ENCODE measurements at regions not wholly inside any gene's neighbourhood (a gene's known extent, or its start where the extent isn't known, plus 50 kb on each side); places are given as distances from the start of the nearest gene placed in this dataset.

- no peak overlapping the region for H3K9ac ChIP-seq (ENCODE audit: low read length)
- no peaks in the 10 kb centered on the region for H3K27me3 ChIP-seq (ENCODE audit: insufficient read depth, low read depth, low read length)
- H3K4me2 ChIP-seq (ENCODE audit: low read length), result no peak overlapping the region
- TF ChIP-seq TAF1 (IDR thresholded peaks at IDR 0.05; ENCODE audit: low read depth) (no peak), CTCF (IDR thresholded peaks at IDR 0.05; ENCODE audit: poor library complexity, severe bottlenecking) (no peak), POLR2AphosphoS5 (IDR thresholded peaks at IDR 0.05) (no peak), EZH2 (IDR thresholded peaks at IDR 0.05; ENCODE audit: borderline replicate concordance, insufficient read depth, low read length, poor library complexity, severe bottlenecking) (no peak)
- H3K9me2 ChIP-seq (ENCODE audit: insufficient read depth, low read length), result no peaks in the 10 kb centered on the region
- H3K4me3 ChIP-seq (ENCODE audit: low read length), result no peak overlapping the region
- H2AFZ ChIP-seq (ENCODE audit: low read depth, low read length), result no peak overlapping the region
- H3K79me2 ChIP-seq (replicated peaks; ENCODE audit: insufficient read depth, low read length), result no peaks in the 10 kb centered on the region
- H3K27ac ChIP-seq (ENCODE audit: low read length), result no peak overlapping the region
- no peaks in the 10 kb centered on the region for H3K9me3 ChIP-seq (ENCODE audit: low read length)
- H4K20me1 ChIP-seq (ENCODE audit: insufficient read depth), result no peaks in the 10 kb centered on the region
- no peaks in the 10 kb centered on the region for H3K36me3 ChIP-seq (ENCODE audit: insufficient read depth, low read length)
- no peaks in the 10 kb centered on the region for H3F3A ChIP-seq (ENCODE audit: insufficient read depth, low read length, poor library complexity, severe bottlenecking)
Measured at GRCh38 chr9:105039175-105039799, 111.3 kb upstream of the ABCA1 start.

- TF ChIP-seq REST (IDR thresholded peaks at IDR 0.05; ENCODE audit: borderline replicate concordance), result no peak
- TF ChIP-seq POLR2AphosphoS5 (IDR thresholded peaks at IDR 0.05), result no peak
- no peak for TF ChIP-seq EP300 (conservative IDR thresholded peaks at IDR 0.05; ENCODE audit: poor library complexity, severe bottlenecking)
- no peak for TF ChIP-seq TAF1 (IDR thresholded peaks at IDR 0.05; ENCODE audit: low read depth)
- no peak for TF ChIP-seq EZH2 (IDR thresholded peaks at IDR 0.05; ENCODE audit: borderline replicate concordance, insufficient read depth, low read length, poor library complexity, severe bottlenecking)
- TF ChIP-seq SMC3 (conservative IDR thresholded peaks at IDR 0.05; ENCODE audit: poor library complexity), result no peak
- no peak for TF ChIP-seq CTCF (IDR thresholded peaks at IDR 0.05; ENCODE audit: poor library complexity, severe bottlenecking)
- TF ChIP-seq RAD21 (conservative IDR thresholded peaks at IDR 0.05), result no peak
- TF ChIP-seq MXI1 (conservative IDR thresholded peaks at IDR 0.05; ENCODE audit: poor library complexity, severe bottlenecking), result no peak
- no peak overlapping the region for H3K9ac ChIP-seq (ENCODE audit: low read length)
- H3K36me3 ChIP-seq (ENCODE audit: insufficient read depth, low read length), result no peaks in the 10 kb centered on the region
- no peak overlapping the region for H3K4me2 ChIP-seq (ENCODE audit: low read length)
- no peak overlapping the region for H3K4me3 ChIP-seq (ENCODE audit: low read length)
- no peak overlapping the region for H2AFZ ChIP-seq (ENCODE audit: low read depth, low read length)
- no peaks in the 10 kb centered on the region for H3K79me2 ChIP-seq (replicated peaks; ENCODE audit: insufficient read depth, low read length)
- no peaks in the 10 kb centered on the region for H3K9me2 ChIP-seq (ENCODE audit: insufficient read depth, low read length)
- no peaks in the 10 kb centered on the region for H3K27me3 ChIP-seq (ENCODE audit: insufficient read depth, low read depth, low read length)
- H3K27ac ChIP-seq (ENCODE audit: low read length), result no peak overlapping the region
- no peaks in the 10 kb centered on the region for H4K20me1 ChIP-seq (ENCODE audit: insufficient read depth)
- no peaks in the 10 kb centered on the region for H3K9me3 ChIP-seq (ENCODE audit: low read length)
- H3F3A ChIP-seq (ENCODE audit: insufficient read depth, low read length, poor library complexity, severe bottlenecking), result no peaks in the 10 kb centered on the region
Measured at GRCh38 chr9:105043370-105043936, 115.5 kb upstream of the ABCA1 start.
